ENCODE measurements at regions not wholly inside any gene's neighbourhood (a gene's known extent, or its start where the extent isn't known, plus 50 kb on each side); places are given as distances from the start of the nearest gene placed in this dataset.
"Not testable (repeated sequence)": the region's sequence is repeated elsewhere in the genome, so short reads cannot be mapped to it uniquely, and the experiment has no call there.

- DNase-seq = no peak
Observed at GRCh38 chr1:224791362-224791941, 138.0 kb upstream of the DNAH14 start.

- no peak for DNase-seq
Observed at GRCh38 chr1:224795591-224795990, 133.9 kb upstream of the DNAH14 start.

GRCh38 chr1:224799083-224799482, 130.4 kb upstream of the DNAH14 start:
- DNase-seq = peak; percentile 10

- no peak for DNase-seq
Observed at GRCh38 chr1:224800486-224801119, 128.9 kb upstream of the DNAH14 start.

- no peak for DNase-seq
Observed at GRCh38 chr1:224801844-224802490, 127.5 kb upstream of the DNAH14 start.

GRCh38 chr1:224802617-224803016, 126.9 kb upstream of the DNAH14 start:
- DNase-seq = no peak

- no peak for DNase-seq
Observed at GRCh38 chr1:224804220-224804619, 125.3 kb upstream of the DNAH14 start.

- DNase-seq = no peak
Observed at GRCh38 chr1:224805889-224806288, 123.6 kb upstream of the DNAH14 start.

- DNase-seq = no peak
Observed at GRCh38 chr1:224809137-224809536, 120.3 kb upstream of the DNAH14 start.

GRCh38 chr1:224809613-224810012, 119.9 kb upstream of the DNAH14 start:
- no peak for DNase-seq

GRCh38 chr1:224811564-224811963, 117.9 kb upstream of the DNAH14 start:
- DNase-seq = no peak

GRCh38 chr1:224815647-224816046, 113.8 kb upstream of the DNAH14 start:
- no peak for DNase-seq

- DNase-seq = peak; percentile 11
Observed at GRCh38 chr1:224816062-224816461, 113.4 kb upstream of the DNAH14 start.

- no peak for DNase-seq
Observed at GRCh38 chr1:224817382-224817781, 112.1 kb upstream of the DNAH14 start.

GRCh38 chr1:224819861-224820260, 109.6 kb upstream of the DNAH14 start:
- no peak for DNase-seq

- no peak for DNase-seq
Observed at GRCh38 chr1:224820341-224820740, 109.1 kb upstream of the DNAH14 start.

GRCh38 chr1:224821751-224822150, 107.7 kb upstream of the DNAH14 start:
- DNase-seq = not testable (repeated sequence)

GRCh38 chr1:224825525-224826000, 103.9 kb upstream of the DNAH14 start:
- no peak for DNase-seq

- no peak for DNase-seq
Observed at GRCh38 chr1:224828691-224829090, 100.8 kb upstream of the DNAH14 start.

GRCh38 chr1:224831501-224831900, 98.0 kb upstream of the DNAH14 start:
- DNase-seq = no peak

GRCh38 chr1:224839648-224840300, 89.7 kb upstream of the DNAH14 start:
- not testable (repeated sequence) for DNase-seq

GRCh38 chr1:224841803-224842202, 87.7 kb upstream of the DNAH14 start:
- DNase-seq = not testable (repeated sequence)

- DNase-seq = no peak
Observed at GRCh38 chr1:224846119-224846907, 83.2 kb upstream of the DNAH14 start.
